ENCODE measurements at regions not wholly inside any gene's neighbourhood (a gene's known extent, or its start where the extent isn't known, plus 50 kb on each side); places are given as distances from the start of the nearest gene placed in this dataset.

GRCh38 chr5:51661646-51662265, 278.5 kb downstream of the ISL1 start:
- DNase-seq (ENCODE audit: low read depth) = no peak
- no peak for TF ChIP-seq CTCF (IDR thresholded peaks at IDR 0.05; ENCODE audit: insufficient read depth, low read length, poor library complexity, severe bottlenecking)
- Histone ChIP-seq H3K4me3 (ENCODE audit: low read depth, low read length) (no peak overlapping the region), H3K36me3 (ENCODE audit: control insufficient read depth, insufficient read depth, low read length) (no peaks in the 10 kb centered on the region), H3K27me3 (ENCODE audit: control insufficient read depth, insufficient read depth, low read length) (no peaks in the 10 kb centered on the region)

- no peak for DNase-seq (ENCODE audit: low read depth)
- Histone ChIP-seq H3K27me3 (ENCODE audit: control insufficient read depth, insufficient read depth, low read length) (no peaks in the 10 kb centered on the region), H3K4me3 (ENCODE audit: low read depth, low read length) (no peak overlapping the region), H3K36me3 (ENCODE audit: control insufficient read depth, insufficient read depth, low read length) (no peaks in the 10 kb centered on the region)
- TF ChIP-seq CTCF (IDR thresholded peaks at IDR 0.05; ENCODE audit: insufficient read depth, low read length, poor library complexity, severe bottlenecking) = no peak
Observed at GRCh38 chr5:51664491-51665250, 281.4 kb downstream of the ISL1 start.

GRCh38 chr5:51665251-51665593, 282.0 kb downstream of the ISL1 start:
- no peak for DNase-seq (ENCODE audit: low read depth)
- TF ChIP-seq CTCF (IDR thresholded peaks at IDR 0.05; ENCODE audit: insufficient read depth, low read length, poor library complexity, severe bottlenecking) = no peak
- Histone ChIP-seq H3K4me3 (ENCODE audit: low read depth, low read length) (no peak overlapping the region), H3K36me3 (ENCODE audit: control insufficient read depth, insufficient read depth, low read length) (no peaks in the 10 kb centered on the region), H3K27me3 (ENCODE audit: control insufficient read depth, insufficient read depth, low read length) (no peaks in the 10 kb centered on the region)

GRCh38 chr5:51669095-51669494, 285.8 kb downstream of the ISL1 start:
- H3K27me3 ChIP-seq (ENCODE audit: control insufficient read depth, insufficient read depth, low read length) = no peaks in the 10 kb centered on the region
- no peaks in the 10 kb centered on the region for H3K36me3 ChIP-seq (ENCODE audit: control insufficient read depth, insufficient read depth, low read length)
- TF ChIP-seq CTCF (IDR thresholded peaks at IDR 0.05; ENCODE audit: insufficient read depth, low read length, poor library complexity, severe bottlenecking) = no peak
- H3K4me3 ChIP-seq (ENCODE audit: low read depth, low read length) = no peak overlapping the region
- DNase-seq (ENCODE audit: low read depth) = no peak

GRCh38 chr5:51678330-51678729, 295.1 kb downstream of the ISL1 start:
- DNase-seq (ENCODE audit: low read depth) = no peak
- Histone ChIP-seq H3K36me3 (ENCODE audit: control insufficient read depth, insufficient read depth, low read length) (no peaks in the 10 kb centered on the region), H3K27me3 (ENCODE audit: control insufficient read depth, insufficient read depth, low read length) (no peaks in the 10 kb centered on the region), H3K4me3 (ENCODE audit: low read depth, low read length) (no peak overlapping the region)
- no peak for TF ChIP-seq CTCF (IDR thresholded peaks at IDR 0.05; ENCODE audit: insufficient read depth, low read length, poor library complexity, severe bottlenecking)

- TF ChIP-seq CTCF (IDR thresholded peaks at IDR 0.05; ENCODE audit: insufficient read depth, low read length, poor library complexity, severe bottlenecking) = no peak
- DNase-seq (ENCODE audit: low read depth) = no peak
- no peaks in the 10 kb centered on the region for H3K36me3 ChIP-seq (ENCODE audit: control insufficient read depth, insufficient read depth, low read length)
- no peak overlapping the region for H3K4me3 ChIP-seq (ENCODE audit: low read depth, low read length)
- H3K27me3 ChIP-seq (ENCODE audit: control insufficient read depth, insufficient read depth, low read length) = no peaks in the 10 kb centered on the region
Observed at GRCh38 chr5:51679286-51679685, 296.0 kb downstream of the ISL1 start.

Measured in kidney epithelial cell (primary cell).